Endothelial cell of umbilical vein (primary cell): ENCODE measurements at regions not wholly inside any gene's neighbourhood (a gene's known extent, or its start where the extent isn't known, plus 50 kb on each side); places are given as distances from the start of the nearest gene placed in this dataset.
A peak's percentile ranks its signal among the peaks of the same experiment; 100 is the strongest.

Experiments used
- BruUV-seq: library from RNA; stranded (reverse); fragments of 400-500 nt; replicated peaks from 2 replicates; lab custom pipeline; 2021; lab: Mats Ljungman, UMichigan
- CTCF ChIA-PET: fragments of 300-600, 350-600 bp; sonication (Branson Sonifier 250); formaldehyde crosslinking; loops from one replicate; lab custom pipeline; 2021; ENCODE audit warnings: antibody characterized with exemption, inconsistent platforms; lab: Charles Lee
- POLR2A ChIA-PET: fragments of 300-600, 350-600 bp; sonication (Branson Sonifier 250); formaldehyde crosslinking; loops from one replicate; lab custom pipeline; 2021; ENCODE audit warnings: antibody characterized with exemption, inconsistent platforms; lab: Charles Lee
- DNase-seq: peaks from one replicate; pipeline ENCODE4 v3.0.0-alpha.2; 2011; ENCODE audit warnings: low read depth, low spot score
- FAIRE-seq: peaks from 2 replicates; lab custom pipeline; 2011; peaks lifted over from hg19 to GRCh38; lab: Jason Lieb, UNC
- H2AFZ ChIP-seq: 2 replicates; pipeline ENCODE4 v1.6.0; 2012; ENCODE audit warnings: low read depth, low read length, control low read depth, inconsistent platforms
- H3K27ac ChIP-seq: 2 replicates; pipeline ENCODE4 v1.5.1; 2011; ENCODE audit warnings: low read depth, mild to moderate bottlenecking, control low read depth, low read length, moderate library complexity; ENCODE audit not compliant: insufficient read depth
- H3K27me3 ChIP-seq, 2 experiments: 2 replicates each; pipeline versions ENCODE4 v1.6.0 to v1.6.1; 2011; ENCODE audit warnings: low read length in 2 of 2, mixed read lengths in 1 of 2; ENCODE audit not compliant: control insufficient read depth in 2 of 2, insufficient read depth in 2 of 2
- H3K36me3 ChIP-seq, 2 experiments: 2 replicates in 1 of 2; 3 replicates in 1 of 2; pipeline ENCODE4 v1.5.1; 2011; ENCODE audit warnings: low read length in 2 of 2, mild to moderate bottlenecking in 1 of 2, moderate library complexity in 1 of 2; ENCODE audit not compliant: control insufficient read depth in 2 of 2, insufficient read depth in 2 of 2; ENCODE audit errors: extremely low read depth in 1 of 2
- H3K4me1 ChIP-seq: 3 replicates; pipeline ENCODE4 v1.5.1; 2011; ENCODE audit warnings: mild to moderate bottlenecking, low read length; ENCODE audit not compliant: control insufficient read depth, insufficient read depth; ENCODE audit errors: extremely low read depth
- H3K4me2 ChIP-seq: 2 replicates; pipeline ENCODE4 v1.6.1; 2011; ENCODE audit warnings: low read length, control low read depth, mixed read lengths; ENCODE audit not compliant: insufficient read depth
- H3K4me3 ChIP-seq, 3 experiments: fragments of 200-600 bp in 1 of 3; sonication (generic), shearing (Covaris generic) in 1 of 3; replicated peaks in 1 of 3; 2 replicates each; pipeline ENCODE4 v1.5.1; 2011 to 2016; ENCODE audit warnings: control low read depth in 3 of 3, low read length in 3 of 3, mild to moderate bottlenecking in 2 of 3, inconsistent platforms in 1 of 3, low read depth in 1 of 3, moderate library complexity in 1 of 3; ENCODE audit not compliant: insufficient read depth in 1 of 3
- H3K79me2 ChIP-seq: 2 replicates; pipeline ENCODE4 v1.6.0; 2012; ENCODE audit warnings: low read length, inconsistent platforms; ENCODE audit not compliant: control insufficient read depth, insufficient read depth
- H3K9ac ChIP-seq: replicated peaks from 2 replicates; pipeline ENCODE3; 2011; ENCODE audit warnings: low read length, control low read depth; ENCODE audit not compliant: insufficient read depth; ENCODE audit errors: extremely low read depth
- H3K9me1 ChIP-seq: replicated peaks from 3 replicates; pipeline ENCODE4 v1.6.0; 2011; ENCODE audit warnings: mild to moderate bottlenecking, low read length; ENCODE audit not compliant: control insufficient read depth, insufficient read depth; ENCODE audit errors: extremely low read depth
- H3K9me3 ChIP-seq: replicated peaks from 2 replicates; pipeline ENCODE4 v1.5.1; 2012; ENCODE audit warnings: low read length, inconsistent platforms; ENCODE audit not compliant: control insufficient read depth, insufficient read depth
- H4K20me1 ChIP-seq: replicated peaks from 2 replicates; pipeline ENCODE3; 2011; ENCODE audit warnings: mild to moderate bottlenecking, low read length; ENCODE audit not compliant: control insufficient read depth, insufficient read depth; ENCODE audit errors: extremely low read depth
- EZH2 ChIP-seq: IDR thresholded peaks from 2 replicates; pipeline ENCODE4 v1.6.1; 2012; ENCODE audit warnings: borderline replicate concordance, low read depth, mild to moderate bottlenecking, moderate library complexity, low read length, inconsistent platforms; ENCODE audit not compliant: severe bottlenecking
- FOS ChIP-seq: IDR thresholded peaks from 2 replicates; pipeline ENCODE4 v1.6.1; 2011; ENCODE audit warnings: mild to moderate bottlenecking, low read length, moderate library complexity, borderline replicate concordance; ENCODE audit not compliant: insufficient read depth
- GATA2 ChIP-seq: IDR thresholded peaks from 2 replicates; pipeline ENCODE4 v1.7.0; 2011; ENCODE audit warnings: low read depth, mild to moderate bottlenecking, moderate library complexity, mixed read lengths, low read length; ENCODE audit not compliant: insufficient read length, insufficient read depth
- JUN ChIP-seq: IDR thresholded peaks from 2 replicates; pipeline ENCODE4 v1.6.1; 2011; ENCODE audit warnings: borderline replicate concordance, low read depth; ENCODE audit not compliant: insufficient read length, insufficient read depth
- MYC ChIP-seq: IDR thresholded peaks from one replicate; pipeline ENCODE4 v1.6.1; 2011; ENCODE audit warnings: mild to moderate bottlenecking, low read depth, low read length
- POLR2AphosphoS5 ChIP-seq: IDR thresholded peaks from 2 replicates; pipeline ENCODE4 v1.6.1; 2012; ENCODE audit warnings: low read depth, mild to moderate bottlenecking, control low read depth, low read length, moderate library complexity; ENCODE audit not compliant: insufficient read depth
- dilution Hi-C: fragments of 300-500 bp; cut with MboI; formaldehyde crosslinking; loops from one replicate; pipeline ENCODE4 v1.15.0; 2019; ENCODE audit warnings: low sequenced_read_pairs; ENCODE audit not compliant: extremely low pct_ligation_motif_present
- intact Hi-C: fragments of 100-400 bp; cut with micrococcal nuclease; formaldehyde crosslinking; loops from one replicate; pipeline ENCODE4 v1.10.0; 2022
- TF ChIP-seq, protein P1 (sequence below), 2 donors: IDR thresholded peaks; 1 replicate in 1 of 2; 2 replicates in 1 of 2; pipeline ENCODE4 v1.5.1; 2011; ENCODE audit warnings: low read length in 2 of 2, mild to moderate bottlenecking in 2 of 2, moderate library complexity in 2 of 2, control low read depth in 1 of 2, inconsistent platforms in 1 of 2, low read depth in 1 of 2; ENCODE audit not compliant: insufficient read depth in 1 of 2; ENCODE audit errors: extremely low read depth in 1 of 2

DNA sequence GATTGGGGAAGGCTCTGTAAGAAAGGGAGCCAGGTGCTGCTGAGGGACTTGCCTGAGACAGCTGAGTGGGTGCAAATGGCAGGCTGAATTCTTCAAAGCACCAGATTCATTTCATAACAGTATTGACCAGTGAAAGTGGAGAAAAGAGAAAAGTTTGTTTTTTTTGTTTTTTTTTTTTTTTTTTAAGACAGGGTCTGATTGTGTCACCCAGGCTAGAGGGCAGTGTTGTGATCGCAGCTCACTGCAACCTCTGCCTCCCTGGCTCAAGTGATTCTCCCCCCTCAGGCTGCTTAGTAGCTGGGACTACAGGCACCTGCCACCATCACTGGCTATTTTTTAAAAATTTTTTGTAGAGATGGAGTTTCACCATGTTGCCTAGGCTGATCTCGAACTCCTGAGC lies 494.0 kb downstream of the MIAT start:
- H3K9me3 ChIP-seq = no peaks in the 10 kb centered on the region
- ChIA-PET POLR2A (no interaction called here), CTCF (interaction anchor here (0.6 to 2.4 kb wide), 13 partner anchors 9 to 254 kb away, joined by 3 to 11 read pairs (median 4); no protein-coding TSS in a partner anchor)
- H3K79me2 ChIP-seq = no peaks in the 10 kb centered on the region
- no peaks in the 10 kb centered on the region for H4K20me1 ChIP-seq
- no peak overlapping the region for H3K4me2 ChIP-seq
- no peak overlapping the region for H3K4me3 ChIP-seq
- no peaks in the 10 kb centered on the region for H3K27me3 ChIP-seq
- H3K4me1 ChIP-seq = peaks cover 35% of the 10 kb centered on the region
- peak overlapping the region; percentile 90 for H3K27ac ChIP-seq
- DNase-seq = peak; percentile 38
- FAIRE-seq = peak; percentile 72
- peak overlapping the region; percentile 70 for H3K9ac ChIP-seq
- BruUV-seq = no TSS peak
- no peaks in the 10 kb centered on the region for H3K36me3 ChIP-seq
- intact Hi-C loops (loop anchor here (5.0 kb wide), 1 partner anchor 651 kb away; the partner anchor contains the start of gene MN1), dilution Hi-C loops (no loop called here)
- no peak for TF ChIP-seq MYC
- TF ChIP-seq, protein P1, sequence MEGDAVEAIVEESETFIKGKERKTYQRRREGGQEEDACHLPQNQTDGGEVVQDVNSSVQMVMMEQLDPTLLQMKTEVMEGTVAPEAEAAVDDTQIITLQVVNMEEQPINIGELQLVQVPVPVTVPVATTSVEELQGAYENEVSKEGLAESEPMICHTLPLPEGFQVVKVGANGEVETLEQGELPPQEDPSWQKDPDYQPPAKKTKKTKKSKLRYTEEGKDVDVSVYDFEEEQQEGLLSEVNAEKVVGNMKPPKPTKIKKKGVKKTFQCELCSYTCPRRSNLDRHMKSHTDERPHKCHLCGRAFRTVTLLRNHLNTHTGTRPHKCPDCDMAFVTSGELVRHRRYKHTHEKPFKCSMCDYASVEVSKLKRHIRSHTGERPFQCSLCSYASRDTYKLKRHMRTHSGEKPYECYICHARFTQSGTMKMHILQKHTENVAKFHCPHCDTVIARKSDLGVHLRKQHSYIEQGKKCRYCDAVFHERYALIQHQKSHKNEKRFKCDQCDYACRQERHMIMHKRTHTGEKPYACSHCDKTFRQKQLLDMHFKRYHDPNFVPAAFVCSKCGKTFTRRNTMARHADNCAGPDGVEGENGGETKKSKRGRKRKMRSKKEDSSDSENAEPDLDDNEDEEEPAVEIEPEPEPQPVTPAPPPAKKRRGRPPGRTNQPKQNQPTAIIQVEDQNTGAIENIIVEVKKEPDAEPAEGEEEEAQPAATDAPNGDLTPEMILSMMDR (IDR thresholded peaks at IDR 0.05; ENCODE audit: extremely low read depth in 1 of 2, insufficient read depth in 1 of 2, low read depth in 1 of 2, low read length in 2 of 2) = peak in 1 of 2 donors; percentile 29
- H2AFZ ChIP-seq = no peak overlapping the region
- H3K9me1 ChIP-seq = no peaks in the 10 kb centered on the region

DNA sequence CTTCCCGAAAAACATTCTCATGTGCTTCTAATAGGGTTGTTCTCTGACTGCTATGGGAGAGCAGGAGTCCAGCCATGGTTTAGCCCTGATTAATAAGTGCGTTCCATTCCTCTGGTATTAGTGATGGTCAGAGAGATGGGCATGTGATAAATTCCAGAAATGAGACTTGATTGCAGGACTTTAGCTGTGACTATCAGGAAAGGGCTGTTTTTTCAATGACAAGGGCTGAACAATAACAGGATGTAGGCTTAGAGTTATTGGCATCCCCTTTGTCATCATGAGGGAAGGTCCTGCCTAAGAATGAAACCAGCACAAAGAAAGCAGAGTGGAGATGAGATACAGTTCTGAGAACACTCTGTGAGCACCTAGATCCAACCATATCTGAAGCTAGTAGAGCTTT lies 494.6 kb downstream of the MIAT start:
- POLR2A ChIA-PET = no interaction called here
- Histone ChIP-seq H3K9me3 (no peaks in the 10 kb centered on the region), H3K27ac (peak overlapping the region; percentile 90), H3K36me3 (no peaks in the 10 kb centered on the region), H3K4me3 (no peak overlapping the region), H3K4me1 (peaks cover 35% of the 10 kb centered on the region), H3K27me3 (no peaks in the 10 kb centered on the region), H3K79me2 (no peaks in the 10 kb centered on the region), H3K9me1 (no peaks in the 10 kb centered on the region), H3K4me2 (peak overlapping the region; percentile 31), H3K9ac (peak overlapping the region; percentile 70), H2AFZ (no peak overlapping the region), H4K20me1 (no peaks in the 10 kb centered on the region)
- no peak for TF ChIP-seq EZH2
- peak; percentile 78 for TF ChIP-seq JUN
- no peak for TF ChIP-seq MYC
- peak; percentile 53 for TF ChIP-seq FOS
- peak; percentile 74 for TF ChIP-seq POLR2AphosphoS5
- peak; percentile 96 for TF ChIP-seq GATA2
- FAIRE-seq = peak; percentile 95
- no TSS peak for BruUV-seq
- intact Hi-C loops = loop anchor here (1.0 to 5.0 kb wide), 5 partner anchors 36 to 650 kb away; partner anchors contain the start of gene MN1
- dilution Hi-C loops = no loop called here
- DNase-seq = peak; percentile 85
- CTCF ChIA-PET = interaction anchor here (0.8 to 2.4 kb wide), 9 partner anchors 9 to 112 kb away, joined by 3 to 11 read pairs (median 4); no protein-coding TSS in a partner anchor
